NCI-H345 (cell line): ENCODE measurements at regions not wholly inside any gene's neighbourhood (a gene's known extent, or its start where the extent isn't known, plus 50 kb on each side); places are given as distances from the start of the nearest gene placed in this dataset.

Experiments
- DNase-seq: peaks from one replicate; lab custom pipeline; 2025; lab: John Stamatoyannopoulos, UW

GRCh38 chr13:95352486-95352885, 51.2 kb upstream of the ABCC4 start:
- DNase-seq = no peak

GRCh38 chr13:95354156-95354555, 52.9 kb upstream of the ABCC4 start:
- no peak for DNase-seq

- no peak for DNase-seq
Measured at GRCh38 chr13:95354680-95355487, 53.6 kb upstream of the ABCC4 start.

- no peak for DNase-seq
Measured at GRCh38 chr13:95355494-95355893, 54.2 kb upstream of the ABCC4 start.

- no peak for DNase-seq
Measured at GRCh38 chr13:95356916-95357315, 55.7 kb upstream of the ABCC4 start.

- no peak for DNase-seq
Measured at GRCh38 chr13:95357875-95358274, 56.6 kb upstream of the ABCC4 start.

GRCh38 chr13:95360052-95360451, 58.8 kb upstream of the ABCC4 start:
- DNase-seq = no peak

GRCh38 chr13:95360464-95361097, 59.3 kb upstream of the ABCC4 start:
- no peak for DNase-seq

- DNase-seq = no peak
Measured at GRCh38 chr13:95361686-95362085, 60.4 kb upstream of the ABCC4 start.

- DNase-seq = no peak
Measured at GRCh38 chr13:95362666-95363065, 61.4 kb upstream of the ABCC4 start.

- DNase-seq = no peak
Measured at GRCh38 chr13:95367309-95367843, 66.1 kb upstream of the ABCC4 start.

- no peak for DNase-seq
Measured at GRCh38 chr13:95368998-95369397, 67.7 kb upstream of the ABCC4 start.

GRCh38 chr13:95375706-95376105, 74.5 kb upstream of the ABCC4 start:
- no peak for DNase-seq

GRCh38 chr13:95378603-95379002, 77.4 kb upstream of the ABCC4 start:
- no peak for DNase-seq

- DNase-seq = peak; percentile 77
Measured at GRCh38 chr13:95380468-95381211, 79.4 kb upstream of the ABCC4 start.

- DNase-seq = no peak
Measured at GRCh38 chr13:95381212-95381527, 79.9 kb upstream of the ABCC4 start.

GRCh38 chr13:95382411-95382810, 81.2 kb upstream of the ABCC4 start:
- no peak for DNase-seq

- no peak for DNase-seq
Measured at GRCh38 chr13:95382916-95383315, 81.7 kb upstream of the ABCC4 start.

GRCh38 chr13:95385373-95385772, 84.1 kb upstream of the ABCC4 start:
- no peak for DNase-seq

- DNase-seq = no peak
Measured at GRCh38 chr13:95385798-95386197, 84.5 kb upstream of the ABCC4 start.

GRCh38 chr13:95386370-95386769, 85.1 kb upstream of the ABCC4 start:
- DNase-seq = no peak

- no peak for DNase-seq
Measured at GRCh38 chr13:95387733-95388207, 86.5 kb upstream of the ABCC4 start.
